RWPE2 (cell line): ENCODE measurements at regions not wholly inside any gene's neighbourhood (a gene's known extent, or its start where the extent isn't known, plus 50 kb on each side); places are given as distances from the start of the nearest gene placed in this dataset.

Experiments
- ATAC-seq: fragments of 200-7000 bp; cut with Tn5 transposase; 3 replicates; pipeline ENCODE4 v1.9.1; 2021; ENCODE audit warnings: low read depth
- DNase-seq: peaks from one replicate; pipeline ENCODE4 v3.0.0-alpha.2; 2020; ENCODE audit warnings: low spot score
- H3K27ac ChIP-seq: fragments of 450-650 bp; 2 replicates; pipeline ENCODE4 v1.5.1; 2017; ENCODE audit warnings: mild to moderate bottlenecking; ENCODE audit not compliant: poor library complexity, severe bottlenecking
- H3K27me3 ChIP-seq: fragments of 250-450 bp; sonication (Bioruptor Pico); 2 replicates; pipeline ENCODE4 v1.5.1; 2021; ENCODE audit warnings: mild to moderate bottlenecking, moderate library complexity; ENCODE audit not compliant: insufficient read depth, poor library complexity, severe bottlenecking
- H3K36me3 ChIP-seq: fragments of 250-450 bp; sonication (Bioruptor Pico); 2 replicates; pipeline ENCODE4 v1.5.1; 2020; ENCODE audit warnings: low read depth, mild to moderate bottlenecking, moderate library complexity
- H3K4me1 ChIP-seq: fragments of 250-450 bp; sonication (Bioruptor Pico); 2 replicates; pipeline ENCODE4 v1.5.1; 2021; ENCODE audit warnings: mild to moderate bottlenecking, moderate library complexity; ENCODE audit not compliant: insufficient read depth, poor library complexity, severe bottlenecking
- H3K4me3 ChIP-seq: fragments of 250-450 bp; sonication (Bioruptor Pico); 2 replicates; pipeline ENCODE4 v1.5.1; 2021; ENCODE audit warnings: mild to moderate bottlenecking, moderate library complexity; ENCODE audit not compliant: severe bottlenecking
- H3K9me3 ChIP-seq: fragments of 250-450 bp; sonication (Bioruptor Pico); 2 replicates; pipeline ENCODE4 v1.5.1; 2021; ENCODE audit warnings: mild to moderate bottlenecking, moderate library complexity; ENCODE audit not compliant: severe bottlenecking
- CTCF ChIP-seq: fragments of 450-650 bp; IDR thresholded peaks from one replicate; pipeline ENCODE4 v1.5.1; 2017; ENCODE audit warnings: mild to moderate bottlenecking, moderate library complexity; ENCODE audit not compliant: poor library complexity, severe bottlenecking

GRCh38 chr12:53803194-53803593, 51.4 kb upstream of the CISTR start:
- no peak for ATAC-seq

GRCh38 chr12:53803703-53804102, 51.9 kb upstream of the CISTR start:
- no peak for TF ChIP-seq CTCF
- no peaks in the 10 kb centered on the region for H3K36me3 ChIP-seq
- no peaks in the 10 kb centered on the region for H3K4me1 ChIP-seq
- H3K4me3 ChIP-seq = no peak overlapping the region
- ATAC-seq (no peak), DNase-seq (no peak)
- H3K27ac ChIP-seq = no peak overlapping the region
- H3K9me3 ChIP-seq = no peaks in the 10 kb centered on the region
- H3K27me3 ChIP-seq = no peaks in the 10 kb centered on the region

More at GRCh38 chr12:53803194-53803593, 51.4 kb upstream of the CISTR start:
- no peak for TF ChIP-seq CTCF
- no peak overlapping the region for H3K27ac ChIP-seq
- no peaks in the 10 kb centered on the region for H3K4me1 ChIP-seq
- no peaks in the 10 kb centered on the region for H3K36me3 ChIP-seq
- H3K4me3 ChIP-seq = no peak overlapping the region
- no peak for DNase-seq
- H3K9me3 ChIP-seq = no peaks in the 10 kb centered on the region
- H3K27me3 ChIP-seq = no peaks in the 10 kb centered on the region

GRCh38 chr12:53804429-53804828, 52.6 kb upstream of the CISTR start:
- no peak for TF ChIP-seq CTCF
- H3K36me3 ChIP-seq = no peaks in the 10 kb centered on the region
- no peaks in the 10 kb centered on the region for H3K4me1 ChIP-seq
- H3K27ac ChIP-seq = no peak overlapping the region
- ATAC-seq (no peak), DNase-seq (no peak)
- no peak overlapping the region for H3K4me3 ChIP-seq
- H3K9me3 ChIP-seq = no peaks in the 10 kb centered on the region
- no peaks in the 10 kb centered on the region for H3K27me3 ChIP-seq

- DNase-seq = no peak
- no peak for ATAC-seq
- H3K4me3 ChIP-seq = no peak overlapping the region
- H3K4me1 ChIP-seq = no peaks in the 10 kb centered on the region
- TF ChIP-seq CTCF = no peak
- H3K9me3 ChIP-seq = no peaks in the 10 kb centered on the region
- H3K27me3 ChIP-seq = no peaks in the 10 kb centered on the region
- no peaks in the 10 kb centered on the region for H3K36me3 ChIP-seq
- no peak overlapping the region for H3K27ac ChIP-seq
These were observed 53.3 kb upstream of the CISTR start for GRCh38 chr12:53805067-53805466.

GRCh38 chr12:53805791-53806190, 54.0 kb upstream of the CISTR start:
- H3K27me3 ChIP-seq = no peaks in the 10 kb centered on the region
- no peak overlapping the region for H3K27ac ChIP-seq
- no peak for DNase-seq
- TF ChIP-seq CTCF = no peak
- H3K9me3 ChIP-seq = no peaks in the 10 kb centered on the region
- ATAC-seq = no peak
- no peaks in the 10 kb centered on the region for H3K4me1 ChIP-seq
- H3K4me3 ChIP-seq = no peak overlapping the region
- no peaks in the 10 kb centered on the region for H3K36me3 ChIP-seq
